GM23338 (cell line): ENCODE measurements at regions not wholly inside any gene's neighbourhood (a gene's known extent, or its start where the extent isn't known, plus 50 kb on each side); places are given as distances from the start of the nearest gene placed in this dataset.

ENCODE experiments used
- ATAC-seq: fragments of 200-7000 bp; cut with Tn5 transposase; 3 replicates; pipeline ENCODE4 v1.9.1; 2020
- DNase-seq: peaks from one replicate; pipeline ENCODE4 v3.0.0-alpha.2; 2015; ENCODE audit warnings: low spot score
- H2AFZ ChIP-seq: fragments of 200-600 bp; sonication (generic); 2 replicates; pipeline ENCODE4 v1.8.0; 2016; ENCODE audit warnings: antibody characterized with exemption, mild to moderate bottlenecking, moderate library complexity
- H3F3A ChIP-seq: fragments of 200-600 bp; sonication (generic); replicated peaks from 2 replicates; pipeline ENCODE4 v1.8.0; 2017; ENCODE audit warnings: antibody characterized with exemption, mixed run types, low read depth
- H3K27ac ChIP-seq: fragments of 200-600 bp; sonication (generic); 2 replicates; pipeline ENCODE4 v1.6.1; 2016; ENCODE audit warnings: low read depth
- H3K27me3 ChIP-seq: fragments of 200-600 bp; sonication (generic); 2 replicates; pipeline ENCODE4 v1.8.0; 2016; ENCODE audit warnings: mild to moderate bottlenecking, mixed run types, moderate library complexity; ENCODE audit not compliant: insufficient read depth
- H3K36me3 ChIP-seq: fragments of 200-600 bp; sonication (generic); 2 replicates; pipeline ENCODE4 v1.8.0; 2016; ENCODE audit warnings: mild to moderate bottlenecking; ENCODE audit not compliant: insufficient read depth
- H3K4me1 ChIP-seq: fragments of 200-600 bp; sonication (generic); 2 replicates; pipeline ENCODE4 v1.8.0; 2016; ENCODE audit warnings: mild to moderate bottlenecking, moderate library complexity; ENCODE audit not compliant: insufficient read depth
- H3K4me2 ChIP-seq: fragments of 200-600 bp; sonication (generic); 2 replicates; pipeline ENCODE4 v1.7.1; 2017; ENCODE audit warnings: mixed run types
- H3K4me3 ChIP-seq: fragments of 200-600 bp; sonication (generic); 2 replicates; pipeline ENCODE4 v1.6.1; 2016; ENCODE audit warnings: mixed run types
- H3K79me2 ChIP-seq: fragments of 200-600 bp; sonication (generic); replicated peaks from 2 replicates; pipeline ENCODE4 v1.8.0; 2017; ENCODE audit warnings: mild to moderate bottlenecking; ENCODE audit not compliant: insufficient read depth
- H3K9me2 ChIP-seq: fragments of 200-600 bp; sonication (generic); 2 replicates; pipeline ENCODE4 v1.8.0; 2017; ENCODE audit not compliant: insufficient read depth
- H4K20me1 ChIP-seq: fragments of 200-600 bp; sonication (generic); replicated peaks from 2 replicates; pipeline ENCODE4 v1.8.0; 2017; ENCODE audit warnings: mild to moderate bottlenecking; ENCODE audit not compliant: insufficient read depth
- H3K27ac Mint-ChIP-seq: 2 replicates; pipeline ENCODE4 v1.8.0; 2020; ENCODE audit warnings: inconsistent platforms, mild to moderate bottlenecking, moderate library complexity, mixed read lengths
- H3K27me3 Mint-ChIP-seq: 3 replicates; pipeline ENCODE4 v1.8.0; 2022; ENCODE audit warnings: low read depth, mild to moderate bottlenecking, moderate library complexity, mixed read lengths, inconsistent platforms; ENCODE audit not compliant: insufficient read depth, poor library complexity
- H3K36me3 Mint-ChIP-seq: 3 replicates; pipeline ENCODE4 v1.8.0; 2021; ENCODE audit warnings: low read depth, mild to moderate bottlenecking, inconsistent platforms, moderate library complexity, mixed read lengths
- H3K4me1 Mint-ChIP-seq: 3 replicates; pipeline ENCODE4 v1.8.0; 2020; ENCODE audit warnings: mild to moderate bottlenecking, inconsistent platforms, mixed read lengths
- H3K4me3 Mint-ChIP-seq: 3 replicates; pipeline ENCODE4 v1.8.0; 2021; ENCODE audit warnings: moderate library complexity, mild to moderate bottlenecking, inconsistent platforms, mixed read lengths
- H3K9me3 Mint-ChIP-seq: 3 replicates; pipeline ENCODE4 v1.8.0; 2020; ENCODE audit warnings: moderate library complexity, mild to moderate bottlenecking, inconsistent platforms, mixed read lengths
- CREB1 ChIP-seq: fragments of 250-450 bp; sonication (Bioruptor Pico); IDR thresholded peaks from 2 replicates; pipeline ENCODE4 v1.5.0; 2020; ENCODE audit warnings: low read depth, mild to moderate bottlenecking, moderate library complexity
- ETS1 ChIP-seq: IDR thresholded peaks from 2 replicates; pipeline ENCODE4 v1.6.1; 2016; ENCODE audit warnings: antibody characterized with exemption
- EZH2phosphoT487 ChIP-seq: fragments of 200-600 bp; sonication (generic); IDR thresholded peaks from one replicate; pipeline ENCODE4 v1.8.1; 2018; ENCODE audit warnings: antibody characterized with exemption; ENCODE audit not compliant: unreplicated experiment
- JUNB ChIP-seq: IDR thresholded peaks from one replicate; pipeline ENCODE4 v1.6.1; 2016; ENCODE audit warnings: antibody characterized with exemption; ENCODE audit not compliant: unreplicated experiment
- NANOG ChIP-seq: IDR thresholded peaks from 2 replicates; pipeline ENCODE4 v1.6.1; 2016; ENCODE audit warnings: antibody characterized with exemption, borderline replicate concordance
- POLR2AphosphoS5 ChIP-seq: IDR thresholded peaks from 2 replicates; pipeline ENCODE4 v1.6.1; 2016; ENCODE audit warnings: antibody characterized with exemption, low read depth
- REST ChIP-seq: IDR thresholded peaks from one replicate; pipeline ENCODE4 v1.6.1; 2018; ENCODE audit warnings: antibody characterized with exemption; ENCODE audit not compliant: unreplicated experiment
- STAT1 ChIP-seq: IDR thresholded peaks from one replicate; pipeline ENCODE4 v1.6.1; 2016; ENCODE audit warnings: antibody characterized with exemption; ENCODE audit not compliant: unreplicated experiment
- ZNF114 ChIP-seq: fragments of 250-450 bp; sonication (Bioruptor Pico); IDR thresholded peaks from 2 replicates; pipeline ENCODE4 v1.5.0; 2020; ENCODE audit warnings: mild to moderate bottlenecking, moderate library complexity
- ZNF331 ChIP-seq: fragments of 250-450 bp; sonication (Bioruptor Pico); IDR thresholded peaks from 2 replicates; pipeline ENCODE4 v1.5.0; 2020; ENCODE audit warnings: low read depth, mild to moderate bottlenecking, moderate library complexity

GRCh38 chrX:13147147-13147546 lies 102.7 kb upstream of the FAM9C start:
- Mint-ChIP-seq H3K27me3 (peaks cover 2% of the 10 kb centered on the region), H3K27ac (no peak overlapping the region), H3K36me3 (peaks cover 22% of the 10 kb centered on the region), H3K4me3 (no peak overlapping the region), H3K9me3 (peaks cover 31% of the 10 kb centered on the region), H3K4me1 (peaks cover 4% of the 10 kb centered on the region; the same call in 2 of the 3 replicates)
- no peaks in the 10 kb centered on the region for H4K20me1 ChIP-seq
- H3K27me3 ChIP-seq, result no peaks in the 10 kb centered on the region
- no peaks in the 10 kb centered on the region for H3K79me2 ChIP-seq
- peaks cover 12% of the 10 kb centered on the region for H3K4me1 ChIP-seq
- no peak overlapping the region for H2AFZ ChIP-seq
- ATAC-seq (no peak), DNase-seq (no peak)
- TF ChIP-seq POLR2AphosphoS5 (no peak), JUNB (no peak), REST (no peak), EZH2phosphoT487 (no peak), ZNF331 (CRISPR knock-in tag) (no peak), NANOG (no peak), CREB1 (CRISPR knock-in tag) (no peak), ZNF114 (CRISPR knock-in tag) (no peak), STAT1 (no peak), ETS1 (no peak)
- H3K36me3 ChIP-seq, result no peaks in the 10 kb centered on the region
- no peaks in the 10 kb centered on the region for H3K9me2 ChIP-seq
- no peak overlapping the region for H3K4me3 ChIP-seq
- no peak overlapping the region for H3K27ac ChIP-seq
- no peaks in the 10 kb centered on the region for H3F3A ChIP-seq
- no peak overlapping the region for H3K4me2 ChIP-seq

GRCh38 chrX:13144927-13145655 lies 100.7 kb upstream of the FAM9C start:
- ATAC-seq (no peak), DNase-seq (no peak)
- Histone ChIP-seq H3K4me3 (no peak overlapping the region), H3K4me2 (no peak overlapping the region), H3K27ac (no peak overlapping the region), H2AFZ (no peak overlapping the region), H4K20me1 (no peaks in the 10 kb centered on the region), H3K27me3 (no peaks in the 10 kb centered on the region), H3K9me2 (no peaks in the 10 kb centered on the region), H3K79me2 (no peaks in the 10 kb centered on the region), H3F3A (no peaks in the 10 kb centered on the region), H3K36me3 (no peaks in the 10 kb centered on the region), H3K4me1 (no peaks in the 10 kb centered on the region)
- no peak overlapping the region for H3K4me3 Mint-ChIP-seq
- H3K4me1 Mint-ChIP-seq, result no peaks in the 10 kb centered on the region
- TF ChIP-seq ETS1, result no peak
- no peak for TF ChIP-seq REST
- no peak for TF ChIP-seq ZNF114 (CRISPR knock-in tag)
- no peak for TF ChIP-seq NANOG
- TF ChIP-seq CREB1 (CRISPR knock-in tag), result no peak
- H3K9me3 Mint-ChIP-seq, result peaks cover 33% of the 10 kb centered on the region
- no peak overlapping the region for H3K27ac Mint-ChIP-seq
- peaks cover 2% of the 10 kb centered on the region for H3K27me3 Mint-ChIP-seq
- H3K36me3 Mint-ChIP-seq, result peaks cover 21% of the 10 kb centered on the region
